ENCODE measurements at regions not wholly inside any gene's neighbourhood (a gene's known extent, or its start where the extent isn't known, plus 50 kb on each side); places are given as distances from the start of the nearest gene placed in this dataset.
A peak's percentile ranks its signal among the peaks of the same experiment; 100 is the strongest.

DNA sequence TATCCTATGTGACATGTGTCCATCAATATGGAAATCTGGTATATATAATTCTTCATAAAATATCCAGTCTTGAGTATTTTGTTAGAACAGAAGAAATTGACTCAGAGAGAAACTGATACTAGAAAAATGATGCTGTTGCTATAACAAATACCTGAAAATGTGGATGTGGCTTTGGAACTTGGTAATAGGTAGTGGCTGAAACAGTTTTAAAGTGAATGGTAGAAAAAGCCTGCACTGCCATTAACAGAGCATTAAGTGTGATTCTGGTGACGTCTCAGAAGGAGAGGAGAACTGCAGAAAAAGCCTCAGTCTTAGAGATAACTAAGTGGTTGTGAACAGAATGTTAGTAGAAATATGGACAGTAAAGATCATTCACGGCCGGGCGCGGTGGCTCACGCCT lies 634.9 kb upstream of the ZNF608 start:
- no peak for DNase-seq
- intact Hi-C loops (cut with DNase I, micrococcal nuclease), result no loop called here
- no peak for ATAC-seq

- intact Hi-C loops (cut with DNase I, micrococcal nuclease), result no loop called here
- ATAC-seq, result no peak
- DNase-seq, result no peak
Observed at GRCh38 chr5:125384071-125384470, 637.6 kb upstream of the ZNF608 start.

- ATAC-seq (no peak), DNase-seq (no peak)
- intact Hi-C loops (cut with DNase I, micrococcal nuclease), result no loop called here
Observed at GRCh38 chr5:125390326-125390725, 643.9 kb upstream of the ZNF608 start.

GRCh38 chr5:125393221-125393815 lies 646.9 kb upstream of the ZNF608 start:
- ATAC-seq, result no peak
- intact Hi-C loops (cut with DNase I, micrococcal nuclease), result no loop called here
- no peak for DNase-seq

- DNase-seq (no peak), ATAC-seq (no peak)
- intact Hi-C loops (cut with DNase I, micrococcal nuclease), result no loop called here
Observed at GRCh38 chr5:125394661-125395280, 648.3 kb upstream of the ZNF608 start.

DNA sequence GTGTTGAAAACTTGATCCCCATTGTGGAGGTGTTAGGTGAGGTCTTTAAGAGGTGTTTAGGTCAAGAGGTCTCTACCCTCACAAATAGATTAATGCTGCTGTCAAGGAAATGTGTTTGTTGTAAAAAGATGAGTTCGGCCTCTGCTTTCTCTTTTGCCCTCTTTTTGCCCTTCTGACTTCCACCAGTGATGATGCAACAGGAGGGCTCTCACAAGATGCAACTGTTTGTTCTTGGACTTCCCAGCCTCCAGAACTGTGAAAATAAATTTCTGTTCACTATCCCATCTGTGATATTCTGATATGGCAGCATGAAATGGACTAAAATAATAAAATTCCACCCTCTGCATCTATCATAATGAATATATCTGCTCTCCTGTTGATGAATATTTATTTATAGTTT lies 650.0 kb upstream of the ZNF608 start:
- intact Hi-C loops (cut with DNase I, micrococcal nuclease), result no loop called here
- no peak for DNase-seq
- no peak for ATAC-seq

DNA sequence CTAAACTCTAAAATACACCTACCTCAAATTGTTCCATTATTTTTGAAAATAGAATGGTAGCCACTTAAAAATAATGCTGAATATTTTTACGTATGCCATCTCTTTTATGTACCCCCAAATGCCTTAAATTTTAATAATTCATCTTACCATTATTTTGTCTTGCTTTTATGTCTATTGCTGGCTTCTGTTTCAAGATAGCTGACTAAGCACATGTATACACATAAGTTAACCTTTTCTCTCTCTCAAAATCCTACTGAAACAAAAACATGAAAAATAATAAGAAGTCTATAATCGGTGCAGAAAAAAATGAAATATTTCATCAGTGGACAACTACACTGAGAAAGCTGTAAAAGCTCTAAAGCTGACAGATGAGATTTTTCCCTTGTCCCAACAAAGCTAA lies 652.0 kb upstream of the ZNF608 start:
- ATAC-seq (no peak), DNase-seq (no peak)
- intact Hi-C loops (cut with DNase I, micrococcal nuclease), result no loop called here

DNA sequence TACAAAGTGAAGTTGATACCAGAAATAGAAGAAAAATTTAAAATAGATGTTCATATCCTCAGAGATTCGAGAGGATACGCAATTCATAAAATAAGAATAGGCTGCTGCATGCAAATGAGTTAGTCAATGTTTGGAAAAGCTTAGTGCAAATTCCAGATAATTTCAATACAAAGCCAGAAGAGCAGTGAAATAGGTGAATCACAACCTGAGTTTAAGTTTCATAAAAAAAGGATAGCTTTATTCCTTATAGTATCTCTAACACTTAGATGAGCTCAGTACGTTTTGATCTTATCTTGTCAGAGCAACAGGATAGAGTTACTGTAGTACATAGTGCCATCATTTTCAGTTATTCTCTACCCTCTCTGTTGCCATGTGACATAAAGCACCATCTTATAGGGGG lies 653.4 kb upstream of the ZNF608 start:
- no peak for ATAC-seq
- no peak for DNase-seq
- intact Hi-C loops (cut with DNase I, micrococcal nuclease), result no loop called here

DNA sequence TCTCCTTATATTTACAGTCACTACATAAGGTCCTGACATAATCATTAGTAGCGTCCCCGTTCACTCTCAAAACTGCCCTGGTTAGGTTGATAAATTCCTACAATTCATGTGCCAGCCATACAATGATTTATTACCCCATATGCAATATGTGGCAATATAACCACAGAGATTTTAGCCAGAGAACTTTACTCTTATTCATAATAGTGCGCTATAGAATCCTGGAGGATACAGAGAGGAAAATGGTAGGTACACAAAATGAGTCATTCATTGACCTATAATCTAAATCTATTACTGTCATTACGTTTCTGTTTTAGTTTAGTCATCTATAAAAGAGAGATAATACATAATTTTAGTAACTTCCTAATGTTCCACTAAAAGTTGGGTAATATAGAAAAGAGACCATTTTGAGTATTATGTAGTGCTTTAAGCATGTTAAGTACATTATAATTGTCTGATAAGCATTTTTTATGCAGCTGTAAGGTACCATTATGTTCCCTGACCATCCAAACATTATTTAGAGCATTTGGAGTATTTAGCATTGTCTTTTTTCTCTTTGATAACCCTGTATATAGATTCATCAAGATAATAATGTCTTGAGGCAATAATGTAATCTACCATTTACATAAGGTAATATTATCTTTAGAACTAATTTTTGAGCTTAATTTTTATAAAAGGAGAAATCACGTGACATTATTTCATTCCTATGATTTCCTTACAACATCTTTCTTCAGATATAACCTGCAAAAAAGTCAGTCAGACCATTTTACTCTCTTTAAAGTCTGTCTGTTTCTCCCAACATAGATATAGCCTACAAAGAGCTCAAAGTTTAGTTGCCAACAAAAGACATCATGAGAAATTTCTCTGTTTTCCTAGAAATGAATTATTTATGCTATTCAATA lies 655.5 kb upstream of the ZNF608 start:
- DNase-seq (no peak), ATAC-seq (peak; percentile 99)
- intact Hi-C loops (cut with DNase I, micrococcal nuclease), result no loop called here

DNA sequence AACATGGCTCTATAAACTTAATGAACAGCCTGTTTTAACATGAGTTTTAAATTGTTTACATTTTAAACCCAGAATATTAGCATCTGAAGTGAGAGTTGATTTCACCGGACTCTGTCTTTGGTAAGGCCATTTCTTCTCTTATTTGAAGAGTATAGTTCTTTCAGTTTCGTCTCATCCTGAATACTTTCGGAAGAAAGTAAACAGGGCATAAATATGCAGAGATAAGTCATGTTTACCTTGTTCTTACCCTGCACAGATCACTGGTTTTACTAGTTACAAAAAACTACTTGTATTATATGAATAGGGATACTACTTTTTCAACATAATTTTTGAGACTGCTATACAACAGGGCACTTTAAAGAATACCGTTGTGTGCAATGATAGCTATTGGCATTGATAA lies 656.3 kb upstream of the ZNF608 start:
- intact Hi-C loops (cut with DNase I, micrococcal nuclease), result no loop called here
- ATAC-seq, result peak; percentile 55

DNA sequence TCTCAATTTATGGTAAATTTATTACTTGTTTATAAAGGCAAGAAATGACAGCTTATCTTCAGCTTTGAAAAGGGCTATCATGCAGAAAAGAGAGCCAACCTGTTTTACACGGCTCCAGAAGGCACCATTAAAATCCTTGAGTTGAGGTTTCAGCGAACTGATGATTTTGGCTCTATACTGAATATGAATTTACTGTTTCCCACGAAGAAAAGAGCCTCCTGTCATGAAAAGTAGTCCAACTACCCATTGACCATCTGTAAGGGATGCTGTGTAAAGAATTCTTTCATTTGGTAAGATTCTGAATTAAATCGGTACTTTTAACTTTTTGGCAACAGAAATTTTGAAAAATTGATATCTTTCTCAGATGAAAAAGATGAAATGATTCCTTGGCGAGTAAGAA lies 657.6 kb upstream of the ZNF608 start:
- no peak for DNase-seq
- intact Hi-C loops (cut with DNase I, micrococcal nuclease), result no loop called here
- ATAC-seq, result no peak

More for the DNA sequence above, 656.3 kb upstream of the ZNF608 start:
- no peak for DNase-seq

DNA sequence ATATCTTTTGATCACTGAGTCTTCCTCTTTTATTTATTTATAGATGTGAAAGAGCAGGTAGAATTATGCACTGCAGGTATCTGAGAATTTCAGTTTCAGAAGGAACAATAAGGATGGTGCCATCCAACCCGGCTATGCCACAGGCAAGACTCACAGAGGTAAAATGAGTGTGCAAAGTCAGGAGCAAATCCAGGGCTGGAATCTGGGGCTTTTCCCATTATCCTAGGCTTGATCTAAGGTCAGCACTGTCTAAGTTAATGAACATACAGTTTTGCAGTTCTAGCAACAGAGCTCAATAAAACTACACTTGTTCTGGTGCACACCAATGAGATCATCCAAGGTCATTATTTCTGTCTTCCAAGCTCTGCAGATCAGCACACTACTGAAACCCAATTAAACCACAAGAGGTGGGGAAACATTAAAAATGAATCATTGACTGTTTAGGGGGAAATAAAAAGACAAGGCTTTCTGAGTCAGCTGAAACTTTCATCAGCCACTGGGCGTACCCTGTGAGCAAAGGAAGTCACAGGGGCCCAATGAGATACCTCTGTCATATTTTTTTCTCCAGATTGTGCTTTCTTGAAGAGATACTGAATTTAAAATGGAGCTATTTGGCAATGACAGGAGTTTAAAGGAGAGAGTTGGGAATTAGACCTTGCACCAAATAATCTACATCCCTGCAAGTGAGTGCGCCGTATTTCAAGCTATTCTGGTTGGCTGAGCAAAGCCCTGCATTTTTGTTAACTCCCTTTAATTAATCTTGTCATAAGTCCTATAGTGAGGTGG lies 662.2 kb upstream of the ZNF608 start:
- intact Hi-C loops (cut with DNase I, micrococcal nuclease), result no loop called here
- ATAC-seq, result peak; percentile 61
- DNase-seq, result peak; percentile 13 to 47

GRCh38 chr5:125409234-125409860 lies 662.9 kb upstream of the ZNF608 start:
- no peak for DNase-seq
- intact Hi-C loops (cut with DNase I, micrococcal nuclease), result no loop called here
- peak; percentile 46 for ATAC-seq

DNA sequence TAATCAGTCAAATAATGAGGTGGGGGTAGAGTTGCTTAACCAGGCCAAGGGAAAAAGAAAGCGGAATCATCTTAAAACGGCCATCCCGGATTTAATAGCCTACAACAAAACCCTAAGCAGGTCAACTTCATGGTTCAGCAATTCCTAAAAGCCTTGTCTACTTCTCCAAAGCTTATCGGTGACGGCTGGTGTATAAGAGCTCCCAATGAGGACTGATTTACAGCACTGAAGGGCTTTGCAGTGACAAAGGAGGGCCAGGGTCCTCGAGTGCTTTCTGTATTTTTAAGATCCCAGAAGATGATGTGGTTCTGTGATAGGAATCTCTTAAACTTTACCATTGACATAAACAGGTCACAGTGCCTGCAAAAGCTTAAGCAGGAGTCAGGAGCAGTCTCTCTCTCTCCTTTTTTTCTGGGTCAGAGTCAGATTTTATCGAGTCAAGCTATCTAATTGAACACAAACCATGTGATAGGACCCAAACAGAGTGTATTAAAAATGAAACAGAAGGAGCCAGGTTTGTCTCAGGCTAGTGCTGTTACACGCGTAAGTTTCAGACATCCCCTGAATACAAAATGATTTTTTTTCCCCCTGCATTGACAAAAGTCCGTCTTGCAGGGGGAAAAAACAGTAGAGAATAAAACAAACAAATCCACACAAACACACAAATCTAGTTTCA lies 663.6 kb upstream of the ZNF608 start:
- intact Hi-C loops (cut with DNase I, micrococcal nuclease), result loop anchor here in 1 of 2 donors (5.0 kb wide), 1 partner anchor 72 kb away; no protein-coding TSS in a partner anchor
- no peak for DNase-seq
- ATAC-seq, result no peak

- DNase-seq (no peak), ATAC-seq (no peak)
- intact Hi-C loops (cut with DNase I, micrococcal nuclease), result loop anchor here in 1 of 2 donors (5.0 kb wide), 1 partner anchor 72 kb away; no protein-coding TSS in a partner anchor
Observed at GRCh38 chr5:125410537-125411070, 664.2 kb upstream of the ZNF608 start.

- DNase-seq (peak; percentile 36 to 63), ATAC-seq (peak; percentile 31)
- intact Hi-C loops (cut with DNase I, micrococcal nuclease), result loop anchor here in 1 of 2 donors (5.0 kb wide), 1 partner anchor 71 kb away; no protein-coding TSS in a partner anchor
Observed at GRCh38 chr5:125411071-125411743, 664.8 kb upstream of the ZNF608 start.

All from left colon (tissue), 2 donors.